GM19239 (cell line): ENCODE measurements at regions not wholly inside any gene's neighbourhood (a gene's known extent, or its start where the extent isn't known, plus 50 kb on each side); places are given as distances from the start of the nearest gene placed in this dataset.
"Not testable (repeated sequence)": the region's sequence is repeated elsewhere in the genome, so short reads cannot be mapped to it uniquely, and the experiment has no call there.

Experiments used
- DNase-seq: peaks from one replicate; pipeline ENCODE4 v3.0.0; 2011; ENCODE audit warnings: low spot score; ENCODE audit not compliant: insufficient read length
- FAIRE-seq: peaks from 2 replicates; lab custom pipeline; 2011; peaks lifted over from hg19 to GRCh38; lab: Jason Lieb, UNC

DNA sequence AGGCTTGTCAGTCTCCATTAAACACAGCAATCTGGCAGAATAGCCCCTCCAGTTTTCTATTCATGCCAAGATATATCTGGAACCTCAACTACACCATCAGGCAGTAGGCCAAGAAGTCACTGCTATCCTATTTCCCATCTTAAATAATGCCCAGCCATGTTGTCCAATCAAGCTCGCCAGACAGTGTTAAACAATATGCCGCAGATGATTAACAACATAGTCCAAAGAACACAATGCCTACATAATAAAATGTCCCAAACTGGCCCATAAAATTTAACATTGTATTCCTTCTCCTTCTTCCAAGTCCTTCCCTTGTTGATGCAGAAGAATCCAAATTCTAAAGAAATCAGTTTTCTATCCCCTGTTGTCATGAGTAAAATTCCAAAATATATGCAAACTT is 427.4 kb upstream of the PPP2R3A start:
- no peak for DNase-seq
- FAIRE-seq: no peak

- FAIRE-seq: no peak
- no peak for DNase-seq
Measured at GRCh38 chr3:135539351-135539750, 426.2 kb upstream of the PPP2R3A start.

- FAIRE-seq (no peak), DNase-seq (no peak)
Measured at GRCh38 chr3:135539854-135540253, 425.7 kb upstream of the PPP2R3A start.

DNA sequence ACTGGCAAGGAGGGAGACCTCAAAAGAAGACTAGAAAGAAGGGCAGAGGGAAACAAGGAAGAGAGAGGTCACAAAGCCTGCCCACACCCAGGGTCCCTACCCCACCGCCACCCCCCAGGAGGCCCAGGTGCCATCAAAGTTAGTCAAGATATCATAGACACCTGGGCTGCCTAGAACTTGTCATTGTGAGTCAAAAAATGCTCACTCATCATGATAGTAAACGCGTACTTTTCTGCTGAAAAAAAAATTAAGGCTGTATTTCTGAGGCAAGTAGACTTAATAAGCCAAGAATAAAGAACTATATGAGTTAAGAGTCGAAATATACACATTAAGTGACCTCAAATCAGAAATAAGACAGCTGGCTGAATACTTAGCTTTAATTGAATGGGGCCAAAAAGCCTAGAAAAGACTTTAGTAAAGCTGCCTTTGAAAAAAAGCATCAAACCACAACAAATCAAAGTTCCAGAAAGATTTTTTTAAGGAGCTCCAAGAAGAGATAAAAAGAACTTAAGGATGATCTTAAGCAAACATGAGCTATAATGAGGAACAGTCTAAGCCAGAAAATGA is 415.5 kb upstream of the PPP2R3A start:
- DNase-seq (no peak), FAIRE-seq (no peak)

GRCh38 chr3:135556174-135556573 is 409.4 kb upstream of the PPP2R3A start:
- DNase-seq (no peak), FAIRE-seq (no peak)

- FAIRE-seq (no peak), DNase-seq (no peak)
Measured at GRCh38 chr3:135558150-135558783, 407.3 kb upstream of the PPP2R3A start.

GRCh38 chr3:135558906-135559305 is 406.6 kb upstream of the PPP2R3A start:
- DNase-seq (no peak), FAIRE-seq (no peak)

DNA sequence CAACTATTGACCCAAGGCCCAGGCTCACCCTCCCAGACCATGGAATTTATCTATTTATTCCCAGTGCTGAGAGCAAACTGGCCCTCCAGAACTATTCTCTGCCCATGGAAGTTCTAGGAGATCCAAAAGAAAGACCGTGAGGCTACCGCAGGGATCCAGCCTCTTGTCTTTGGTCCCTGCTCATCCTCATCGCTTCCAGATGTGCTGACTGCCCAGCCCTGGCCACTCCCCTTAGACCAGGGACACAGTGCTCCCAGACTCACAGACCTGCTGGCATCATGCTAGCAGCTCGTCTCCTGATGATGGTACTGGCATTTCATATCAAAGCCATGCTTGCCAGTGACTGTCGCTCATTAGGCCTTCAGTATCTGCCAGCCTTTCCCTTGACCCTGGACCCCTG is 405.7 kb upstream of the PPP2R3A start:
- DNase-seq (no peak), FAIRE-seq (no peak)

- DNase-seq: no peak
- FAIRE-seq: no peak
Measured at GRCh38 chr3:135560847-135561246, 404.7 kb upstream of the PPP2R3A start.

DNA sequence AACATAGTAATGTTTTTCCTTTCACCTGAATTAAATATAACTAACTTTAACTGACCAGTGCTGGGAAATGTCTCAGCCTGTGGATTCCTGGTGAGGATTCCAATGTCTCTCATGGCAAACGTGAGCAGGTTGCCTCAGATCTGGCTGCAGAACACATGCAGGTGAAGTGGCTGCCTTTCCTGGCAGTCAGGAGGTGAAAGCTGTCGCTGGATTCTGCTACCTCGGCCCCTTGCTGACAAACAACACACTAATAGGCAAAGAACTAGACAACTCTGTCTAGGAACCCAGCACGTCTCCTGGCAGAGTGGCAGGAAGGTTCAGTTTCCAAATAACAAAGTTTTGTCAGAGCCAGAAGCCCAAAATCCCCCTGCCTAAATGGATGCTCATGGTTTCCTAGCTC is 400.8 kb upstream of the PPP2R3A start:
- DNase-seq: no peak
- no peak for FAIRE-seq

DNA sequence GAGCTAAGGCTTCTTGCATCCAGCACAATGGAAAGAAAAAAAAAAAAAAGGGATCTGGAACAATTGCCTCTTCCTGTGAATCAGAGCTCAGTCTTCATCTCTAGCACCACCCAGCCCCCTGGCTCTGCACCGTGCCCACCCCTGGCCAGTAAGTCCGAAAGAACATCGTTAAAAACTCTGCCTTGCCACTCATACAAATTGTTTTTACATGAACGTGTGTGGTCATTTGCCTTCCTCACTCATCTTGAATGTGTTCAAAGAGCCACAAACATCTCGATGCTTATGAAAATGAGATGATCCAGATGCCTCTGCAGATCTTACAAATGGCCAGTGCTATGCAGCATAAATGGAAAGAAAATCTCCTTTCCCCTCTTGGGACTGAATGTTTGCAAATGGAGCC is 400.0 kb upstream of the PPP2R3A start:
- FAIRE-seq (no peak), DNase-seq (no peak)

- FAIRE-seq (no peak), DNase-seq (no peak)
Measured at GRCh38 chr3:135567223-135567622, 398.3 kb upstream of the PPP2R3A start.

GRCh38 chr3:135576751-135577150 is 388.8 kb upstream of the PPP2R3A start:
- DNase-seq: no peak
- FAIRE-seq: no peak

GRCh38 chr3:135581806-135582205 is 383.7 kb upstream of the PPP2R3A start:
- no peak for DNase-seq
- FAIRE-seq: no peak

DNA sequence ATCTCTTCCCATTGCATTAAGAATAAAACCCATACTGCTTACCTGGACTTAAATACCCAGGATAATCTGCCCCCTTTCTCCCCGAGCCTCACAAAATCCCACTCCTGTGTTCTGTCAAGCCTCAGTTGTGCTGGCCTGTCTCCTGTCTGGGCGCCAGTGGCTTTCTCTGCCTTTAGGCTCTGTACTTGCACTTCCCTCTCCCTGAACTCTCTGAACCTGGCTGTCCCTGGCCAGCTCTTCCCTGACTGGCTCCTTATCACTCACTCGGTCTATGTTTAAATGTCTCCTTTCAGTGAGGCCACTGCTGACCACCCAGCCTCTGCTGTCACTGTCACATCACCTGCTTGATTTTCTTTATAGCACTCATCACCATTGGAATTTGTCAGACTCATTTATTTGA is 382.7 kb upstream of the PPP2R3A start:
- DNase-seq (no peak), FAIRE-seq (no peak)

- FAIRE-seq (no peak), DNase-seq (no peak)
Measured at GRCh38 chr3:135596563-135596962, 369.0 kb upstream of the PPP2R3A start.

GRCh38 chr3:135597855-135598254 is 367.7 kb upstream of the PPP2R3A start:
- FAIRE-seq (no peak), DNase-seq (no peak)

DNA sequence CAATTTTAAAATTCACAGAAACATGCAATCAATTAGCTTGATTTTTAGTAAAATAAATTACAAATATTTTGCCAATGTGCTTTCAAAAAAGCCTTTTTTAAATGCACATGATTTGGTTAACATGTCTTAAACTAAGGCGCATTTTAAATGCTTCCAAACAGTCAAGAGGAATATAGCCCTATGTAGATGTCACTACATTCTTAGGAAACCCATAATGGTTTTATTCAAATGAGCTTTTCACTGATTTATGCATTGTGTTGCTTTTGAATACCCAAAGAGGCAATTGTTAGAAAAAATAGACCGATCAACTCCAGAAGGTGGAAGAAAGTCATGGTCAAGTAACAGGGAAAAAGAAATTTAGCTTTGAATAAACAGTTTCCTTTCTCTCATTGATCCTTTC is 366.9 kb upstream of the PPP2R3A start:
- FAIRE-seq (no peak), DNase-seq (no peak)

- DNase-seq, FAIRE-seq: not testable (repeated sequence)
Measured at GRCh38 chr3:135604512-135604911, 361.0 kb upstream of the PPP2R3A start.

DNA sequence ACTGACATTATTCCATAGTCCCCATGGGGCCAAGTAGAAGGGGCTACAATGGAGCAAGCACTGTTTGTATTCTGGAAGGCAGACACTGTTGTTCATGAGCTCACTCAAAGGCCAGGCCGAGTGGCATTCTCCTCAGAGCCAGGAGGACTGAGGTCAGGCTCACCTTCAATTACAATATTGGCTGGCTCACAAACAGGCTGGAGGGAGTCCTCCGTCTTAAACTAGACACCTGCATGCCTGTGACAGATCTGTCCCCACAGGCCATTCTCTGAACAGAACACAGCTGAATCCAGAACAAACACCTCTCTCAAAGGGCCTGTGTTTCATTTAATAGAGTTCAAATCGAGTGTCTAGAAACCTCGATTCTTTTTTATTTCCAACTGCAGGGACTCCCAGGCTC is 347.4 kb upstream of the PPP2R3A start:
- no peak for FAIRE-seq

DNA sequence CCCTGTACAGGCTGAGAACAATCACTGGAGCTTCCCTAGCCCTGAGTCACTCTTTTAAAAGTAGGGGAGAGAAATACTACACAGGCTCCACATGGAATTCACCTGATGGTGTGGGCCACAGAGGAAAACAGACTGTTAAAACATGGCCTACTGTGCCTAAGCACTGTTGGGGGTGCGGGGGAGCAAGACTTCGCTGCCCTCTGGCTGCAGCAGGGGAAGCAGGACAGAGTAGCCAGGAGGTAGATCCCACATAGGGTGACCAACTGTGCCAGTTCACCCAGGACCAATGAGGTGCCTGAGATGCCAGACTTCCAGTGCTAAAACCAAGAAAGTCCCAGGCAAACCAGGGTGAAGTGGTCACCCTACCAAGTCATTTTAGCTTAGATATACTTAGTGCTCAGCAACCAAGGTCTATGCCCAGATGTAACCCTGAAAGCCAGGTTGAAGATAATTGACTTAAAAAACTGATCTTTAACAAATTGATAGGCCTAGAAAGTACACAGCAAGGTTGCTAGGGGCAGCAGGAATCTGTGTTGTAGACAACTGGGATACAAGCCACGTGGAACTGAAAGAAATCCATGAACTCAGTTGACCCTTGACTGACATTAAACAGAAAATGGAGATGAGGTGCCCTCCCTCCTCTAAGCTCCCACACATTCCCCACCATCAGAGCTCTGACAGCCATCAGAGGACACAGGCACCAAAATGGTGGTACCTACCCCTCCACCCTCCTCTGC is 344.2 kb upstream of the PPP2R3A start:
- no peak for DNase-seq
- FAIRE-seq: no peak

More for the DNA sequence above, 347.4 kb upstream of the PPP2R3A start:
- no peak for DNase-seq

DNA sequence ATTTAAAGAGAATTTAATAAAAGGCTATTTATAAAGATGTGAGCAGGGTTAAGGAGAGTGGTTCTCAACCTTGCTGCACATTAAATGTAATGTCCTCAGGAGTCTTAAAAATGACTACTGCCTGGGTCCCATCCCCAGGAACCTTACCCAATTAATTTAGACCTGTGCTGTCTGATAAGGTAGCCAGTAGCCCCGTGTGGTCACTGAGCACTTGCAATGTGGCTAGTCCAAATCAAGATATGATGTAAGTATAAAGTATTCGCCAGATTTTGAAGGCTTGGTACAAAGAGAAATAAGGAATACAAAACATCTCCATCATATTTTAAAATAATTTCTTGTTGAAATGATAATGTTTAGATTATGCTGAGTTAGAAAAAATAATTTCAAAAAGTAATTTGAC is 343.3 kb upstream of the PPP2R3A start:
- DNase-seq (no peak), FAIRE-seq (no peak)
